ENCODE measurements at regions not wholly inside any gene's neighbourhood (a gene's known extent, or its start where the extent isn't known, plus 50 kb on each side); places are given as distances from the start of the nearest gene placed in this dataset.
A peak's percentile ranks its signal among the peaks of the same experiment; 100 is the strongest.

- H2AFZ ChIP-seq = no peak overlapping the region
- Mint-ChIP-seq H3K27me3 (ENCODE audit: insufficient read depth, low read depth, poor library complexity) (peaks cover 11% of the 10 kb centered on the region), H3K9me3 (peaks cover 3% of the 10 kb centered on the region; the same call in 2 of the 3 replicates), H3K4me3 (no peak overlapping the region), H3K27ac (no peak overlapping the region), H3K36me3 (ENCODE audit: low read depth) (no peaks in the 10 kb centered on the region), H3K4me1 (peaks cover 12% of the 10 kb centered on the region)
- H3K36me3 ChIP-seq (ENCODE audit: insufficient read depth) = no peaks in the 10 kb centered on the region
- no peaks in the 10 kb centered on the region for H3F3A ChIP-seq (replicated peaks; ENCODE audit: low read depth)
- H3K4me1 ChIP-seq (ENCODE audit: insufficient read depth) = peaks cover 14% of the 10 kb centered on the region
- no peak overlapping the region for H3K4me2 ChIP-seq
- no peaks in the 10 kb centered on the region for H3K79me2 ChIP-seq (replicated peaks; ENCODE audit: insufficient read depth)
- H3K27ac ChIP-seq (ENCODE audit: low read depth) = no peak overlapping the region
- DNase-seq (ENCODE audit: low spot score) (no peak), ATAC-seq (no peak)
- TF ChIP-seq ETS1 (IDR thresholded peaks at IDR 0.05) (no peak), CREB1 (CRISPR knock-in tag; IDR thresholded peaks at IDR 0.05; ENCODE audit: low read depth) (no peak), JUNB (IDR thresholded peaks at IDR 0.05; ENCODE audit: unreplicated experiment) (no peak), ZNF331 (CRISPR knock-in tag; IDR thresholded peaks at IDR 0.05; ENCODE audit: low read depth) (no peak), EZH2 (IDR thresholded peaks at IDR 0.05; ENCODE audit: low read depth, unreplicated experiment) (no peak), EZH2phosphoT487 (IDR thresholded peaks at IDR 0.05; ENCODE audit: unreplicated experiment) (no peak)
- no peak overlapping the region for H3K4me3 ChIP-seq
- no peaks in the 10 kb centered on the region for H3K27me3 ChIP-seq (ENCODE audit: insufficient read depth)
- no peaks in the 10 kb centered on the region for H4K20me1 ChIP-seq (replicated peaks; ENCODE audit: insufficient read depth)
- no peaks in the 10 kb centered on the region for H3K9me2 ChIP-seq (ENCODE audit: insufficient read depth)
Measured at GRCh38 chr1:229116114-229116513, 154.8 kb upstream of the RAB4A start.

- no peak for ATAC-seq
- H3K27me3 ChIP-seq (ENCODE audit: insufficient read depth) = no peaks in the 10 kb centered on the region
- peaks cover 21% of the 10 kb centered on the region for H3K4me1 Mint-ChIP-seq
- H4K20me1 ChIP-seq (replicated peaks; ENCODE audit: insufficient read depth) = no peaks in the 10 kb centered on the region
- no peaks in the 10 kb centered on the region for H3F3A ChIP-seq (replicated peaks; ENCODE audit: low read depth)
- no peaks in the 10 kb centered on the region for H3K9me2 ChIP-seq (ENCODE audit: insufficient read depth)
- H3K4me2 ChIP-seq = no peak overlapping the region
- H3K27ac ChIP-seq (ENCODE audit: low read depth) = no peak overlapping the region
- peak overlapping the region; percentile 52 for H2AFZ ChIP-seq
- H3K4me1 ChIP-seq (ENCODE audit: insufficient read depth) = peaks cover 17% of the 10 kb centered on the region
- no peaks in the 10 kb centered on the region for H3K79me2 ChIP-seq (replicated peaks; ENCODE audit: insufficient read depth)
- no peaks in the 10 kb centered on the region for H3K36me3 ChIP-seq (ENCODE audit: insufficient read depth)
- H3K36me3 Mint-ChIP-seq (ENCODE audit: low read depth) = no peaks in the 10 kb centered on the region
- H3K27me3 Mint-ChIP-seq (ENCODE audit: insufficient read depth, low read depth, poor library complexity) = peaks cover 13% of the 10 kb centered on the region
- H3K9me3 Mint-ChIP-seq = peaks cover 6% of the 10 kb centered on the region; the same call in 2 of the 3 replicates
- no peak for DNase-seq (ENCODE audit: low spot score)
- no peak overlapping the region for H3K4me3 Mint-ChIP-seq
- no peak overlapping the region for H3K27ac Mint-ChIP-seq
- H3K4me3 ChIP-seq = no peak overlapping the region
- TF ChIP-seq CREB1 (CRISPR knock-in tag; IDR thresholded peaks at IDR 0.05; ENCODE audit: low read depth) = no peak
- no peak for TF ChIP-seq POLR2AphosphoS5 (IDR thresholded peaks at IDR 0.05; ENCODE audit: low read depth)
- TF ChIP-seq ETS1 (IDR thresholded peaks at IDR 0.05) = no peak
- no peak for TF ChIP-seq ZNF114 (CRISPR knock-in tag; IDR thresholded peaks at IDR 0.05)
- no peak for TF ChIP-seq JUNB (IDR thresholded peaks at IDR 0.05; ENCODE audit: unreplicated experiment)
- TF ChIP-seq REST (IDR thresholded peaks at IDR 0.05; ENCODE audit: unreplicated experiment) = no peak
- no peak for TF ChIP-seq EZH2 (IDR thresholded peaks at IDR 0.05; ENCODE audit: low read depth, unreplicated experiment)
- no peak for TF ChIP-seq CTCF (conservative IDR thresholded peaks at IDR 0.05; ENCODE audit: low read depth in 2 of 2)
- TF ChIP-seq EZH2phosphoT487 (IDR thresholded peaks at IDR 0.05; ENCODE audit: unreplicated experiment) = no peak
- no peak for TF ChIP-seq STAT1 (IDR thresholded peaks at IDR 0.05; ENCODE audit: unreplicated experiment)
- no peak for TF ChIP-seq NANOG (IDR thresholded peaks at IDR 0.05; ENCODE audit: borderline replicate concordance)
- TF ChIP-seq ZNF331 (CRISPR knock-in tag; IDR thresholded peaks at IDR 0.05; ENCODE audit: low read depth) = no peak
Measured at GRCh38 chr1:229117664-229118300, 153.1 kb upstream of the RAB4A start.

Data from GM23338 (cell line).